H9 (cell line): ENCODE measurements at regions not wholly inside any gene's neighbourhood (a gene's known extent, or its start where the extent isn't known, plus 50 kb on each side); places are given as distances from the start of the nearest gene placed in this dataset.

Experiments
- DNase-seq: peaks from one replicate; pipeline ENCODE4 v3.0.0-alpha.2; 2017
- H2AFZ ChIP-seq: one replicate; pipeline ENCODE4 v1.6.1; 2013; ENCODE audit warnings: mild to moderate bottlenecking, low read length, control low read depth, moderate library complexity
- H2AK5ac ChIP-seq: 2 replicates; pipeline ENCODE4 v1.6.1; 2013; ENCODE audit warnings: low read length, control low read depth, mixed read lengths; ENCODE audit not compliant: insufficient read length
- H2BK120ac ChIP-seq: one replicate; pipeline ENCODE4 v1.6.1; 2013; ENCODE audit warnings: low read depth, mild to moderate bottlenecking, low read length, control low read depth, inconsistent platforms; ENCODE audit not compliant: poor library complexity, severe bottlenecking
- H2BK12ac ChIP-seq: 2 replicates; pipeline ENCODE4 v1.6.1; 2013; ENCODE audit warnings: low read length, control low read depth, mixed read lengths, low read depth; ENCODE audit not compliant: insufficient read length
- H2BK15ac ChIP-seq: 2 replicates; pipeline ENCODE4 v1.6.1; 2013; ENCODE audit warnings: low read depth, low read length, control low read depth
- H2BK20ac ChIP-seq: one replicate; pipeline ENCODE4 v1.6.1; 2013; ENCODE audit warnings: low read depth, mild to moderate bottlenecking, low read length, control low read depth, inconsistent platforms; ENCODE audit not compliant: poor library complexity, severe bottlenecking
- H2BK5ac ChIP-seq: 2 replicates; pipeline ENCODE4 v1.6.1; 2013; ENCODE audit warnings: low read length, control low read depth, mixed read lengths; ENCODE audit not compliant: insufficient read length
- H3K14ac ChIP-seq: 2 replicates; pipeline ENCODE4 v1.6.1; 2013; ENCODE audit warnings: low read length, control low read depth; ENCODE audit not compliant: insufficient read depth
- H3K18ac ChIP-seq: 2 replicates; pipeline ENCODE4 v1.6.1; 2013; ENCODE audit warnings: low read depth, mild to moderate bottlenecking, mixed read lengths, low read length, control low read depth; ENCODE audit not compliant: insufficient read length
- H3K23ac ChIP-seq: 2 replicates; pipeline ENCODE4 v1.6.1; 2013; ENCODE audit warnings: low read length, control low read depth, mixed read lengths, low read depth; ENCODE audit not compliant: insufficient read length
- H3K23me2 ChIP-seq: 2 replicates; pipeline ENCODE4 v1.6.1; 2013; ENCODE audit warnings: low read depth, mild to moderate bottlenecking, mixed read lengths, low read length, control low read depth; ENCODE audit not compliant: insufficient read length, poor library complexity, severe bottlenecking
- H3K27ac ChIP-seq: 2 replicates; pipeline ENCODE4 v1.5.1; 2013; ENCODE audit warnings: low read length, control low read depth, mixed read lengths, low read depth; ENCODE audit not compliant: insufficient read length
- H3K27me3 ChIP-seq: 2 replicates; pipeline ENCODE4 v1.6.1; 2013; ENCODE audit warnings: low read length, control low read depth, inconsistent platforms; ENCODE audit not compliant: insufficient read depth
- H3K4ac ChIP-seq: 2 replicates; pipeline ENCODE4 v1.6.1; 2013; ENCODE audit warnings: low read depth, mild to moderate bottlenecking, control low read depth, inconsistent platforms, low read length, moderate library complexity
- H3K4me1 ChIP-seq: 2 replicates; pipeline ENCODE4 v1.6.1; 2013; ENCODE audit warnings: low read length, control low read depth, inconsistent platforms; ENCODE audit not compliant: insufficient read depth
- H3K4me2 ChIP-seq: 2 replicates; pipeline ENCODE4 v1.6.1; 2013; ENCODE audit warnings: low read length, control low read depth, mixed read lengths; ENCODE audit not compliant: insufficient read length, insufficient read depth
- H3K56ac ChIP-seq: 2 replicates; pipeline ENCODE4 v1.6.1; 2013; ENCODE audit warnings: low read depth, mild to moderate bottlenecking, mixed read lengths, low read length, control low read depth; ENCODE audit not compliant: insufficient read length
- H3K79me1 ChIP-seq: 2 replicates; pipeline ENCODE4 v1.6.1; 2013; ENCODE audit warnings: low read depth, mild to moderate bottlenecking, moderate library complexity, low read length, control low read depth, inconsistent platforms; ENCODE audit not compliant: insufficient read depth, poor library complexity, severe bottlenecking
- H3K79me2 ChIP-seq: 2 replicates; pipeline ENCODE4 v1.6.1; 2013; ENCODE audit warnings: low read length, control low read depth, inconsistent platforms; ENCODE audit not compliant: insufficient read depth
- H3K9ac ChIP-seq: 2 replicates; pipeline ENCODE4 v1.6.1; 2013; ENCODE audit warnings: low read length, control low read depth, mixed read lengths; ENCODE audit not compliant: insufficient read length; ENCODE audit errors: extremely low read depth
- H3K9me3 ChIP-seq: one replicate; pipeline ENCODE4 v1.6.1; 2013; ENCODE audit warnings: low read depth, low read length, inconsistent platforms; ENCODE audit not compliant: control insufficient read depth
- H3T11ph ChIP-seq: one replicate; pipeline ENCODE4 v1.6.1; 2013; ENCODE audit warnings: mild to moderate bottlenecking, low read length, control low read depth, inconsistent platforms
- H4K20me1 ChIP-seq: one replicate; pipeline ENCODE4 v1.6.1; 2013; ENCODE audit not compliant: control insufficient read depth, insufficient read length, insufficient read depth
- H4K5ac ChIP-seq: 2 replicates; pipeline ENCODE4 v1.6.1; 2013; ENCODE audit warnings: low read depth, mild to moderate bottlenecking, mixed read lengths, low read length, control low read depth; ENCODE audit not compliant: insufficient read length
- H4K8ac ChIP-seq: replicated peaks from 2 replicates; pipeline ENCODE4 v1.6.1; 2013; ENCODE audit warnings: low read length, control low read depth, mixed read lengths, low read depth; ENCODE audit not compliant: insufficient read length
- H4K91ac ChIP-seq: 2 replicates; pipeline ENCODE4 v1.6.1; 2013; ENCODE audit warnings: low read depth, mild to moderate bottlenecking, moderate library complexity, mixed read lengths, low read length, control low read depth; ENCODE audit not compliant: insufficient read length
- H3K27ac Mint-ChIP-seq, 3 experiments: 2 replicates in 2 of 3; 3 replicates in 1 of 3; pipeline ENCODE4 v1.8.0; 2020 to 2021; ENCODE audit warnings: mixed read lengths in 3 of 3, mild to moderate bottlenecking in 1 of 3, moderate library complexity in 1 of 3
- H3K27me3 Mint-ChIP-seq: 2 replicates; pipeline ENCODE4 v1.8.0; 2021; ENCODE audit warnings: low read depth, mild to moderate bottlenecking, moderate library complexity, mixed read lengths
- H3K36me3 Mint-ChIP-seq, 3 experiments: 2 replicates in 2 of 3; 3 replicates in 1 of 3; pipeline ENCODE4 v1.8.0; 2020 to 2021; ENCODE audit warnings: low read depth in 3 of 3, mixed read lengths in 3 of 3; ENCODE audit not compliant: insufficient read depth in 1 of 3
- H3K4me1 Mint-ChIP-seq, 2 experiments: 2 replicates each; pipeline ENCODE4 v1.8.0; 2020; ENCODE audit warnings: mixed read lengths in 2 of 2
- H3K4me3 Mint-ChIP-seq, 2 experiments: 2 replicates in 1 of 2; 3 replicates in 1 of 2; pipeline ENCODE4 v1.8.0; 2020 to 2021; ENCODE audit warnings: mild to moderate bottlenecking in 2 of 2, mixed read lengths in 2 of 2, moderate library complexity in 1 of 2
- H3K9me3 Mint-ChIP-seq, 2 experiments: 2 replicates in 1 of 2; 3 replicates in 1 of 2; pipeline ENCODE4 v1.8.0; 2020; ENCODE audit warnings: mild to moderate bottlenecking in 2 of 2, mixed read lengths in 2 of 2, moderate library complexity in 1 of 2
- CTCF ChIP-seq: fragments of 200-600 bp; sonication (generic); conservative IDR thresholded peaks from 3 replicates; pipeline ENCODE4 v1.8.0; 2021; ENCODE audit warnings: antibody characterized with exemption, mild to moderate bottlenecking
- WGBS: extraction: QIAGEN DNeasy Blood & Tissue Kit; methylation state at CpG from one replicate; pipeline ENCODE4 v1.1.7; 2013; ENCODE audit warnings: missing lambda C conversion rate, low lambda C conversion rate, mixed read lengths; ENCODE audit not compliant: insufficient read length; ENCODE audit errors: extremely low coverage; 5-methylcytosine and 5-hydroxymethylcytosine counted together

- H3K27ac ChIP-seq = no peak overlapping the region
- H2BK5ac ChIP-seq = no peak overlapping the region
- H4K5ac ChIP-seq = no peak overlapping the region
- no peak overlapping the region for H2BK15ac ChIP-seq
- no peak for TF ChIP-seq CTCF
- H3K23me2 ChIP-seq = no peaks in the 10 kb centered on the region
- H3K9ac ChIP-seq = no peak overlapping the region
- H3K4ac ChIP-seq = no peak overlapping the region
- H3K18ac ChIP-seq = no peak overlapping the region
- H3K79me1 ChIP-seq = no peaks in the 10 kb centered on the region
- no CpG with 5 or more reads among the region's 2 CpGs for WGBS
- no peak overlapping the region for H3K14ac ChIP-seq
- no peaks in the 10 kb centered on the region for H3K79me2 ChIP-seq
- H3K4me3 Mint-ChIP-seq = no peak overlapping the region
- H4K20me1 ChIP-seq = no peaks in the 10 kb centered on the region
- peaks cover 4 to 7% of the 10 kb centered on the region in 2 experiments; a peak in 3 of 4 replicates for H3K4me1 Mint-ChIP-seq
- no peaks in the 10 kb centered on the region for H3K9me3 Mint-ChIP-seq
- H3K27ac Mint-ChIP-seq = no peak overlapping the region
- H4K91ac ChIP-seq = no peak overlapping the region
- no peak overlapping the region for H3K56ac ChIP-seq
- no peak overlapping the region for H2BK120ac ChIP-seq
- no peak overlapping the region for H2BK20ac ChIP-seq
- no peaks in the 10 kb centered on the region for H3K27me3 ChIP-seq
- H2AFZ ChIP-seq = no peak overlapping the region
- H3T11ph ChIP-seq = no peak overlapping the region
- no peaks in the 10 kb centered on the region for H3K4me1 ChIP-seq
- no peaks in the 10 kb centered on the region for H3K9me3 ChIP-seq
- H4K8ac ChIP-seq = no peak overlapping the region
- no peaks in the 10 kb centered on the region for H3K27me3 Mint-ChIP-seq
- H3K23ac ChIP-seq = no peak overlapping the region
- H3K4me2 ChIP-seq = no peak overlapping the region
- no peaks in the 10 kb centered on the region for H3K36me3 Mint-ChIP-seq
- no peak overlapping the region for H2BK12ac ChIP-seq
- DNase-seq = no peak
- no peak overlapping the region for H2AK5ac ChIP-seq
These were observed 677.0 kb upstream of the ID4 start for GRCh38 chr6:19160081-19160730.
